Common myeloid progenitor, CD34-positive (primary cell): ENCODE measurements at regions not wholly inside any gene's neighbourhood (a gene's known extent, or its start where the extent isn't known, plus 50 kb on each side); places are given as distances from the start of the nearest gene placed in this dataset.

Experiments
- CTCF ChIA-PET: fragments of 350-600 bp; sonication (Branson Sonifier 250); formaldehyde crosslinking; loops from one replicate; lab custom pipeline; 2021; ENCODE audit warnings: antibody characterized with exemption; lab: Charles Lee
- POLR2A ChIA-PET: fragments of 350-600 bp; sonication (Branson Sonifier 250); formaldehyde crosslinking; loops from one replicate; lab custom pipeline; 2021; ENCODE audit warnings: antibody characterized with exemption; lab: Charles Lee
- DNase-seq, 3 donors: peaks; one replicate each; pipeline versions ENCODE4 v3.0.0 to v3.0.0-alpha.2; 2013
- H3K27ac ChIP-seq, 2 experiments: 1 replicate in 1 of 2; 2 replicates in 1 of 2; pipeline ENCODE4 v1.7.0; 2013; ENCODE audit warnings: inconsistent platforms in 2 of 2, low read length in 2 of 2, mild to moderate bottlenecking in 2 of 2, low read depth in 1 of 2, moderate library complexity in 1 of 2; ENCODE audit not compliant: severe bottlenecking in 2 of 2, insufficient read depth in 1 of 2, poor library complexity in 1 of 2
- H3K27me3 ChIP-seq, 5 experiments: replicated peaks in 2 of 5; 1 replicate in 3 of 5; 2 replicates in 2 of 5; pipeline versions ENCODE4 v1.6.1 to v1.7.0; 2013; ENCODE audit warnings: low read length in 4 of 5, mild to moderate bottlenecking in 2 of 5, moderate library complexity in 2 of 5, inconsistent platforms in 1 of 5; ENCODE audit not compliant: insufficient read depth in 5 of 5, control insufficient read depth in 4 of 5
- H3K36me3 ChIP-seq, 4 experiments: 1 replicate in 2 of 4; 2 replicates in 2 of 4; pipeline versions ENCODE4 v1.6.1 to v1.7.0; 2013; ENCODE audit warnings: low read length in 3 of 4, control low read depth in 1 of 4, mild to moderate bottlenecking in 1 of 4; ENCODE audit not compliant: control insufficient read depth in 4 of 4, insufficient read depth in 4 of 4
- H3K4me1 ChIP-seq, 4 experiments: 1 replicate in 3 of 4; 2 replicates in 1 of 4; pipeline versions ENCODE4 v1.6.1 to v1.7.1; 2013; ENCODE audit warnings: low read length in 3 of 4, mild to moderate bottlenecking in 3 of 4, control low read depth in 1 of 4, inconsistent platforms in 1 of 4, moderate library complexity in 1 of 4; ENCODE audit not compliant: control insufficient read depth in 4 of 4, insufficient read depth in 4 of 4; ENCODE audit errors: control extremely low read depth in 1 of 4
- H3K4me3 ChIP-seq, 7 experiments: 1 replicate in 4 of 7; 2 replicates in 3 of 7; pipeline versions ENCODE4 v1.5.1 to v1.7.0; 2013; ENCODE audit warnings: mild to moderate bottlenecking in 7 of 7, low read length in 6 of 7, moderate library complexity in 6 of 7, inconsistent platforms in 2 of 7, low read depth in 2 of 7, control low read depth in 1 of 7; ENCODE audit not compliant: insufficient read depth in 4 of 7, control insufficient read depth in 1 of 7; ENCODE audit errors: extremely low read depth in 1 of 7
- H3K9me3 ChIP-seq, 5 experiments: 1 replicate in 4 of 5; 2 replicates in 1 of 5; pipeline versions ENCODE4 v1.6.1 to v1.7.1; 2013; ENCODE audit warnings: low read length in 4 of 5, mild to moderate bottlenecking in 2 of 5, inconsistent platforms in 1 of 5, low read depth in 1 of 5, moderate library complexity in 1 of 5; ENCODE audit not compliant: control insufficient read depth in 4 of 5, insufficient read depth in 2 of 5; ENCODE audit errors: control extremely low read depth in 1 of 5
- WGBS: methylation state at CpG from one replicate; pipeline ENCODE4 v1.1.5; 2013; ENCODE audit not compliant: insufficient coverage; 5-methylcytosine and 5-hydroxymethylcytosine counted together

DNA sequence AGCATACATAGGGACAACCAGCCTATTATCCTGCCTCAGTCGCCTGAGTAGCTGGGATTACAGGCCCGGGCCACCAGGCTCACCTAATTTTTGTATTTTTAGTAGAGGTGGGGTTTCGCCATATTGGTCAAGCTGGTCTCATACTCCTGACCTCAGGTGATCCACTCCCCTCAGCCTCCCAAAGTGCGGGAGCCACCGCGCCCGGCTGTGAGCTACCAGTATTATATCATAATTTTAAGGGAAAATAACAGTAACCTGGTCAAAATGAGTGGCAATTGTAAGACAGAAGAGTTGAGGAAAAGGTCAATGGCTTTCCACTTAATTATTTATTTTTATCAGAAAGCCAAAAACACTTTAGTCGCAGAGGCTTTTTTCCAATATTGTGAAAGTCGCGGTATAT, 652.6 kb upstream of the BCHE start:
- ChIA-PET CTCF (no interaction called here), POLR2A (no interaction called here)
- Histone ChIP-seq H3K36me3 (no peaks in the 10 kb centered on the region), H3K27ac (no peak overlapping the region), H3K4me3 (no peak overlapping the region), H3K9me3 (no peaks in the 10 kb centered on the region), H3K4me1 (no peaks in the 10 kb centered on the region), H3K27me3 (no peaks in the 10 kb centered on the region)
- DNase-seq, result no peak
- 80% methylated on average over 1 of the region's 10 CpGs for WGBS

DNA sequence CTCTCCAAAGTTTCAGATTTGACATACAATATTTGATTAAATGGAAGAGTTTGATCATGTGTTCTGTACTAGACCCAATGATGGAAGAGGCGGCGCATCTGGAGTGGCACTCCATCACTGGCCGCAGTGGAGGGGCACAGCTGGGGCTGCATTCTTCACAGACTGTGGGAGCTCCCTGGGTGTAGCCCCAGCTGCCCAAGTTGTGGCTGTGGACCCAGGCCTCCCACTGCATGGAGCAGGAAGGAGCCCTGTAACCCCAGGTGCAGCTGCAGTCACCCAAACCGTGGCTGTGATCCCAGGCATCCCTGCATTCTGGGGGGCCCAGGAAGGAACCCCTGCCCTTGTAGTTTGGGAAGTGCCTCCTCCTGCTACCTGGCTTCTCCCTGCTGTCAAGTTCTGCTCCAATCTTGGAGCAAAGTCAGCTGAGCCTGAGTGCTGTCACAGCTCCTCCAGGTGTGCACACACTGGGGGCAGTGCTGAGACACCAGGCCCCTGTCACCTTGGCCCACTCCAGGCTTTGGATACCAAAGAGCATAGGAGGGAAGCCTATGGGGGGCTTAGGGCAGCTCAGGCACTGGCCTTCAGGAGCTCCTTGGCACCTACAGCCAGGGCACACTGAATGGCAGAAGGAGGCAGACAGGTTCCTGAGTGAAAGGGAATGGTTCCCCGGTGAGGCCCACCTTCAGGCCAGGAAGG, 651.9 kb upstream of the BCHE start:
- H3K4me1 ChIP-seq, result no peaks in the 10 kb centered on the region
- ChIA-PET POLR2A (no interaction called here), CTCF (no interaction called here)
- DNase-seq, result no peak
- no peak overlapping the region for H3K4me3 ChIP-seq
- H3K27ac ChIP-seq, result no peak overlapping the region
- no peaks in the 10 kb centered on the region for H3K27me3 ChIP-seq
- no peaks in the 10 kb centered on the region for H3K9me3 ChIP-seq
- no peaks in the 10 kb centered on the region for H3K36me3 ChIP-seq
- WGBS, result 98% methylated on average over 5 of the region's 5 CpGs

DNA sequence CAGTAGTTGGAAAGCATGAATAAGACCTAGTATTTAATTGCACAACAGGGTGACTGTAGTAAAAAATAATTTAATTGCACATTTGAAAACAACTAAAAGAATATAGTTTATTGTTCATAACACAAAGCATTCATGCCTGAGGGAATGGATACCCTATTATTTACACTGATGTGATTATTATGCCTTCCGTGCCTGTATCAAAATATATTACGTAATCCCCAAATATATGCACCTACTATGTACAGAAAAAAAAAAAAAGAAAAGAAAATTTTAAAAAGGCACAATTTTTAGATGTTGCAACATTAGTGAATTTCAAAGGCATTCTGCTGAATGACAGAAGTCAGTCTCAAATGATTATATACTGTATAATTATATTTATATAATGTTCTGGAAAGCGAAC, 647.2 kb upstream of the BCHE start:
- CTCF ChIA-PET, result no interaction called here
- DNase-seq, result no peak
- no peaks in the 10 kb centered on the region for H3K36me3 ChIP-seq
- no peaks in the 10 kb centered on the region for H3K27me3 ChIP-seq
- WGBS, result no CpG with 5 or more reads among the region's 3 CpGs
- H3K27ac ChIP-seq, result no peak overlapping the region
- H3K9me3 ChIP-seq, result peaks cover 0 to 2% (median 0%) of the 10 kb centered on the region in 5 experiments
- no peak overlapping the region for H3K4me3 ChIP-seq
- POLR2A ChIA-PET, result no interaction called here
- H3K4me1 ChIP-seq, result no peaks in the 10 kb centered on the region

DNA sequence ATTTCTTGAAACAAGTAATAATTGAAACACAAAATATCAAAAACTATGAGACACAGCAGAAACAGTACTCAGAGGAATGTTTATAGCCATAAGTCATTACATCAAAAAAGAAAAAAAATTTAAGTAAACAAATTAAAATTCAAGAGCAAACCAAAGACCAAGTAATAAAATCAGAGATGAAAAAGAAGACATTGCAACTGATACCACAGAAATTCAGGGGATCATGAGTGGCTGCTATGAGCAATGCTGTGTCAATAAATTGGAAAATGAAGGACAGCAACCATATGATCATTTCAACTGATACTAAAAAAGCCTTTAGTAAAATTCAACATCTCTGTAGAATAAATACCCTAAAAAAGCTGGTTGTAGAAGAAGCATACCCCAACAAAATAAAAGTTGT, 644.1 kb upstream of the BCHE start:
- DNase-seq, result no peak
- CTCF ChIA-PET, result no interaction called here
- Histone ChIP-seq H3K9me3 (peaks cover 0 to 2% (median 0%) of the 10 kb centered on the region in 5 experiments), H3K27me3 (no peaks in the 10 kb centered on the region), H3K4me3 (no peak overlapping the region), H3K27ac (no peak overlapping the region), H3K36me3 (no peaks in the 10 kb centered on the region), H3K4me1 (no peaks in the 10 kb centered on the region)
- POLR2A ChIA-PET, result no interaction called here

DNA sequence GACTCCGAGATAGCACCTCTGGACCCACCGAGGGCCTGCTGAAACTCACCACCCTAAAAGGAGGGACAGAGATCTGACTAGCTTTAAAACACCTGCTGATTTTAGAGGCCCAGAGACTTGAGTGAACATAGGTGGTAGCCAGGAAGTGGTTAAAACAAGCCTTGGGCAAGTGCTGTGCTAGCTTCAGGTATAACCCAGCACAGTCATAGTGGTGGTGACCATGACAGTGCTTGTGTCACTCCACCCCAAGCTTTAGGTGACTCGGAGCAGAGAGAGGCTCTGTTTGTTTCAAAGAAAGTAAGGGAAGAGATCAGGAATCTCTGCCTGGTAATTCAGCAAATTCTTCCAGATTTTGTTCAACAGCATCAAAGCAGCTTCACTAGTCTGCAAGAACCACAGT, 641.1 kb upstream of the BCHE start:
- POLR2A ChIA-PET, result no interaction called here
- CTCF ChIA-PET, result no interaction called here
- Histone ChIP-seq H3K9me3 (peaks cover 0 to 2% (median 0%) of the 10 kb centered on the region in 5 experiments), H3K27me3 (no peaks in the 10 kb centered on the region), H3K27ac (no peak overlapping the region), H3K4me3 (no peak overlapping the region), H3K4me1 (no peaks in the 10 kb centered on the region), H3K36me3 (no peaks in the 10 kb centered on the region)
- WGBS, result 90% methylated on average over 3 of the region's 3 CpGs
- DNase-seq, result no peak

DNA sequence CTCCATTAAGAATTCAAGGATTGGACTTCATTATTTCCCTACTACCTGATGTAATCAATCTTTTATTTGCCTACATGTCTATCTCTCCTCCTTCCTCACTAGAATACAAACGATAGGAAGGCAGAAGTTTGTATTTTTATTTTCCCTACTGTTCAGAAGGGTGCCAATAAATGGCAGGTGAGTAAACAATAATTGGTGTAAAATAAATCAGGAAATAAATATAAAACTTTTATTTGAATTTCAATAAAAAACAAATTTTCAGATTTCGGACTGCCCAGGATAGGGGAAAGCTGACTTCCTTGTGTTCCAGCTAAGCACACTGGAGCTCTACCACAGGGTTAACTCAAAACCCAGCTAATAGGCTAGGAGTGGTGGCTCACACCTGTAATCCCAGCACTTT, 636.3 kb upstream of the BCHE start:
- no peak for DNase-seq
- CTCF ChIA-PET, result no interaction called here
- POLR2A ChIA-PET, result no interaction called here
- no peak overlapping the region for H3K27ac ChIP-seq
- H3K36me3 ChIP-seq, result no peaks in the 10 kb centered on the region
- 43% methylated on average over 1 of the region's 2 CpGs for WGBS
- peaks cover 0 to 3% (median 0%) of the 10 kb centered on the region in 5 experiments for H3K9me3 ChIP-seq
- H3K4me1 ChIP-seq, result no peaks in the 10 kb centered on the region
- H3K4me3 ChIP-seq, result no peak overlapping the region
- H3K27me3 ChIP-seq, result no peaks in the 10 kb centered on the region

DNA sequence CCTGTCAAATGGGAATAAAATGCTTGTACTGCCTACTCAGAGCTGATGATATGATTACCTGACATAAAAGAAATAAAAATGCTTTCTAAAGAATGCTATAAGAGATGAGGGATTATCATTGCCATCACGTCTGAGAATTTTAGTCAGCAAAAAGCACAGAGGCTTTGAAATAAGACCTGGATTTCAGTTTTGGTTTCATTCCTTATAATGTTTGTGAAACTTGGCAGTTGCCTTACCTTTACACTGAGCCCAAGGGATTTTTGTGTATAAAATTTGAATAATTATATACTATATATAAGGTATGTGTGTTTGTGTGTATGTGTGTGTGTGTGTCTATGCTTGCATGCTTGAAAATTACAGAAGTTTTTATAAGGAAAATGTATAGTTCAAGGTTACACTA, 634.8 kb upstream of the BCHE start:
- no peak for DNase-seq
- CTCF ChIA-PET, result no interaction called here
- POLR2A ChIA-PET, result no interaction called here
- Histone ChIP-seq H3K27ac (no peak overlapping the region), H3K27me3 (no peaks in the 10 kb centered on the region), H3K36me3 (no peaks in the 10 kb centered on the region), H3K4me1 (no peaks in the 10 kb centered on the region), H3K4me3 (no peak overlapping the region), H3K9me3 (peaks cover 0 to 3% (median 0%) of the 10 kb centered on the region in 5 experiments)
- no CpG with 5 or more reads among the region's 1 CpG for WGBS
